ENCODE measurements at regions not wholly inside any gene's neighbourhood (a gene's known extent, or its start where the extent isn't known, plus 50 kb on each side); places are given as distances from the start of the nearest gene placed in this dataset.

GRCh38 chr4:133596459-133596858, 447.4 kb downstream of the PCDH10 start:
- no peaks in the 10 kb centered on the region for H3K27me3 Mint-ChIP-seq (ENCODE audit: low read depth)
- H3K4me1 Mint-ChIP-seq (ENCODE audit: low read depth) = no peaks in the 10 kb centered on the region
- H3K27ac Mint-ChIP-seq = no peak overlapping the region
- H3K9me3 Mint-ChIP-seq (ENCODE audit: insufficient read depth) = no peaks in the 10 kb centered on the region
- ATAC-seq = no peak
- no peak for DNase-seq
- POLR2A ChIA-PET = no interaction called here
- no peak overlapping the region for H3K4me3 Mint-ChIP-seq
- CTCF ChIA-PET = no interaction called here
- no peaks in the 10 kb centered on the region for H3K36me3 Mint-ChIP-seq (ENCODE audit: low read depth)

GRCh38 chr4:133594390-133595207, 445.5 kb downstream of the PCDH10 start:
- H3K27me3 Mint-ChIP-seq (ENCODE audit: low read depth) = no peaks in the 10 kb centered on the region

GRCh38 chr4:133593764-133594163, 444.7 kb downstream of the PCDH10 start:
- POLR2A ChIA-PET = no interaction called here

More at GRCh38 chr4:133594390-133595207, 445.5 kb downstream of the PCDH10 start:
- H3K4me3 Mint-ChIP-seq = no peak overlapping the region
- H3K36me3 Mint-ChIP-seq (ENCODE audit: low read depth) = no peaks in the 10 kb centered on the region
- ChIA-PET POLR2A (no interaction called here), CTCF (no interaction called here)
- H3K9me3 Mint-ChIP-seq (ENCODE audit: insufficient read depth) = no peaks in the 10 kb centered on the region
- DNase-seq (no peak), ATAC-seq (no peak)
- H3K4me1 Mint-ChIP-seq (ENCODE audit: low read depth) = no peaks in the 10 kb centered on the region
- H3K27ac Mint-ChIP-seq = no peak overlapping the region

GRCh38 chr4:133592591-133592990, 443.5 kb downstream of the PCDH10 start:
- H3K27me3 Mint-ChIP-seq (ENCODE audit: low read depth) = no peaks in the 10 kb centered on the region
- H3K4me1 Mint-ChIP-seq (ENCODE audit: low read depth) = no peaks in the 10 kb centered on the region
- no peak overlapping the region for H3K27ac Mint-ChIP-seq
- no peaks in the 10 kb centered on the region for H3K9me3 Mint-ChIP-seq (ENCODE audit: insufficient read depth)
- DNase-seq (no peak), ATAC-seq (no peak)
- no peak overlapping the region for H3K4me3 Mint-ChIP-seq
- ChIA-PET CTCF (no interaction called here), POLR2A (no interaction called here)
- H3K36me3 Mint-ChIP-seq (ENCODE audit: low read depth) = no peaks in the 10 kb centered on the region

More at GRCh38 chr4:133593764-133594163, 444.7 kb downstream of the PCDH10 start:
- no peaks in the 10 kb centered on the region for H3K4me1 Mint-ChIP-seq (ENCODE audit: low read depth)
- no peak overlapping the region for H3K27ac Mint-ChIP-seq
- no peak overlapping the region for H3K4me3 Mint-ChIP-seq
- no peak for ATAC-seq
- H3K27me3 Mint-ChIP-seq (ENCODE audit: low read depth) = no peaks in the 10 kb centered on the region
- no peaks in the 10 kb centered on the region for H3K9me3 Mint-ChIP-seq (ENCODE audit: insufficient read depth)
- no peak for DNase-seq
- CTCF ChIA-PET = no interaction called here
- H3K36me3 Mint-ChIP-seq (ENCODE audit: low read depth) = no peaks in the 10 kb centered on the region

- no peaks in the 10 kb centered on the region for H3K27me3 Mint-ChIP-seq (ENCODE audit: low read depth)
- no peak overlapping the region for H3K4me3 Mint-ChIP-seq
- no peaks in the 10 kb centered on the region for H3K36me3 Mint-ChIP-seq (ENCODE audit: low read depth)
- no peaks in the 10 kb centered on the region for H3K4me1 Mint-ChIP-seq (ENCODE audit: low read depth)
- H3K27ac Mint-ChIP-seq = no peak overlapping the region
- ChIA-PET CTCF (no interaction called here), POLR2A (no interaction called here)
- no peak for DNase-seq
- no peak for ATAC-seq
- no peaks in the 10 kb centered on the region for H3K9me3 Mint-ChIP-seq (ENCODE audit: insufficient read depth)
These were observed 443.0 kb downstream of the PCDH10 start for GRCh38 chr4:133592106-133592505.

- ATAC-seq = no peak
- Mint-ChIP-seq H3K9me3 (ENCODE audit: insufficient read depth) (no peaks in the 10 kb centered on the region), H3K36me3 (ENCODE audit: low read depth) (no peaks in the 10 kb centered on the region), H3K4me1 (ENCODE audit: low read depth) (no peaks in the 10 kb centered on the region), H3K27me3 (ENCODE audit: low read depth) (no peaks in the 10 kb centered on the region), H3K4me3 (no peak overlapping the region), H3K27ac (no peak overlapping the region)
- ChIA-PET POLR2A (no interaction called here), CTCF (no interaction called here)
- DNase-seq = no peak
These were observed 439.2 kb downstream of the PCDH10 start for GRCh38 chr4:133588306-133588705.

GRCh38 chr4:133585323-133585722, 436.2 kb downstream of the PCDH10 start:
- H3K4me1 Mint-ChIP-seq (ENCODE audit: low read depth) = no peaks in the 10 kb centered on the region
- ChIA-PET CTCF (no interaction called here), POLR2A (no interaction called here)
- no peaks in the 10 kb centered on the region for H3K27me3 Mint-ChIP-seq (ENCODE audit: low read depth)
- no peak overlapping the region for H3K27ac Mint-ChIP-seq
- no peak overlapping the region for H3K4me3 Mint-ChIP-seq
- ATAC-seq (no peak), DNase-seq (no peak)
- H3K9me3 Mint-ChIP-seq (ENCODE audit: insufficient read depth) = no peaks in the 10 kb centered on the region
- no peaks in the 10 kb centered on the region for H3K36me3 Mint-ChIP-seq (ENCODE audit: low read depth)

- ChIA-PET CTCF (no interaction called here), POLR2A (no interaction called here)
- Mint-ChIP-seq H3K27ac (no peak overlapping the region), H3K4me3 (no peak overlapping the region), H3K9me3 (ENCODE audit: insufficient read depth) (no peaks in the 10 kb centered on the region), H3K36me3 (ENCODE audit: low read depth) (no peaks in the 10 kb centered on the region), H3K4me1 (ENCODE audit: low read depth) (no peaks in the 10 kb centered on the region), H3K27me3 (ENCODE audit: low read depth) (no peaks in the 10 kb centered on the region)
- DNase-seq = no peak
- ATAC-seq = no peak
These were observed 435.6 kb downstream of the PCDH10 start for GRCh38 chr4:133584714-133585113.

- no peaks in the 10 kb centered on the region for H3K9me3 Mint-ChIP-seq (ENCODE audit: insufficient read depth)
- H3K4me1 Mint-ChIP-seq (ENCODE audit: low read depth) = no peaks in the 10 kb centered on the region
- H3K4me3 Mint-ChIP-seq = no peak overlapping the region
- no peaks in the 10 kb centered on the region for H3K27me3 Mint-ChIP-seq (ENCODE audit: low read depth)
- ATAC-seq = no peak
- H3K27ac Mint-ChIP-seq = no peak overlapping the region
- no peaks in the 10 kb centered on the region for H3K36me3 Mint-ChIP-seq (ENCODE audit: low read depth)
- CTCF ChIA-PET = no interaction called here
- POLR2A ChIA-PET = no interaction called here
- no peak for DNase-seq
These were observed 433.0 kb downstream of the PCDH10 start for GRCh38 chr4:133581996-133582619.

- CTCF ChIA-PET = no interaction called here
- POLR2A ChIA-PET = no interaction called here
- Mint-ChIP-seq H3K27me3 (ENCODE audit: low read depth) (no peaks in the 10 kb centered on the region), H3K4me1 (ENCODE audit: low read depth) (no peaks in the 10 kb centered on the region), H3K36me3 (ENCODE audit: low read depth) (no peaks in the 10 kb centered on the region), H3K27ac (no peak overlapping the region), H3K4me3 (no peak overlapping the region), H3K9me3 (ENCODE audit: insufficient read depth) (peaks cover 6% of the 10 kb centered on the region)
- ATAC-seq (no peak), DNase-seq (no peak)
These were observed 425.2 kb downstream of the PCDH10 start for GRCh38 chr4:133574248-133574647.

GRCh38 chr4:133565379-133565778, 416.3 kb downstream of the PCDH10 start:
- CTCF ChIA-PET = no interaction called here
- POLR2A ChIA-PET = no interaction called here
- ATAC-seq = no peak
- H3K4me1 Mint-ChIP-seq (ENCODE audit: low read depth) = no peaks in the 10 kb centered on the region
- H3K9me3 Mint-ChIP-seq (ENCODE audit: insufficient read depth) = no peaks in the 10 kb centered on the region
- no peak overlapping the region for H3K27ac Mint-ChIP-seq
- no peaks in the 10 kb centered on the region for H3K27me3 Mint-ChIP-seq (ENCODE audit: low read depth)
- no peak for DNase-seq
- no peak overlapping the region for H3K4me3 Mint-ChIP-seq
- H3K36me3 Mint-ChIP-seq (ENCODE audit: low read depth) = no peaks in the 10 kb centered on the region

GRCh38 chr4:133559987-133560386, 410.9 kb downstream of the PCDH10 start:
- no peak for ATAC-seq
- CTCF ChIA-PET = no interaction called here

GRCh38 chr4:133555671-133556070, 406.6 kb downstream of the PCDH10 start:
- CTCF ChIA-PET = no interaction called here
- no peaks in the 10 kb centered on the region for H3K9me3 Mint-ChIP-seq (ENCODE audit: insufficient read depth)
- no peaks in the 10 kb centered on the region for H3K27me3 Mint-ChIP-seq (ENCODE audit: low read depth)
- H3K36me3 Mint-ChIP-seq (ENCODE audit: low read depth) = no peaks in the 10 kb centered on the region
- no peak for DNase-seq
- POLR2A ChIA-PET = no interaction called here
- no peak overlapping the region for H3K27ac Mint-ChIP-seq
- no peak overlapping the region for H3K4me3 Mint-ChIP-seq
- no peak for ATAC-seq
- H3K4me1 Mint-ChIP-seq (ENCODE audit: low read depth) = no peaks in the 10 kb centered on the region

More at GRCh38 chr4:133559987-133560386, 410.9 kb downstream of the PCDH10 start:
- H3K27me3 Mint-ChIP-seq (ENCODE audit: low read depth) = no peaks in the 10 kb centered on the region
- no peaks in the 10 kb centered on the region for H3K4me1 Mint-ChIP-seq (ENCODE audit: low read depth)
- no peak for DNase-seq
- no peaks in the 10 kb centered on the region for H3K9me3 Mint-ChIP-seq (ENCODE audit: insufficient read depth)
- no peak overlapping the region for H3K4me3 Mint-ChIP-seq
- POLR2A ChIA-PET = no interaction called here
- H3K36me3 Mint-ChIP-seq (ENCODE audit: low read depth) = no peaks in the 10 kb centered on the region
- H3K27ac Mint-ChIP-seq = no peak overlapping the region

Measured in activated CD8-positive, alpha-beta T cell treated with anti-CD3 and anti-CD28 coated beads, Interleukin-2, amount 10 ng/mL, durations not matched to agents 7 days and 5 days (primary cell).